Superior temporal gyrus (tissue), 1 donor: ENCODE measurements at regions not wholly inside any gene's neighbourhood (a gene's known extent, or its start where the extent isn't known, plus 50 kb on each side); places are given as distances from the start of the nearest gene placed in this dataset.

Source experiments
- DNase-seq: peaks from one replicate; pipeline ENCODE4 v3.0.0-alpha.2; 2016; ENCODE audit errors: extremely low spot score

- DNase-seq, result no peak
These were observed 176.3 kb downstream of the ZNF621 start for GRCh38 chr3:40701016-40701588.

GRCh38 chr3:40704224-40704623 lies 179.5 kb downstream of the ZNF621 start:
- DNase-seq, result no peak

- no peak for DNase-seq
These were observed 180.9 kb downstream of the ZNF621 start for GRCh38 chr3:40705663-40706062.

GRCh38 chr3:40713306-40713705 lies 188.5 kb downstream of the ZNF621 start:
- DNase-seq, result no peak

- DNase-seq, result no peak
These were observed 189.0 kb downstream of the ZNF621 start for GRCh38 chr3:40713795-40714194.

- DNase-seq, result no peak
These were observed 190.1 kb downstream of the ZNF621 start for GRCh38 chr3:40714771-40715345.

- DNase-seq, result no peak
These were observed 190.8 kb downstream of the ZNF621 start for GRCh38 chr3:40715551-40715950.

- DNase-seq, result no peak
These were observed 192.7 kb downstream of the ZNF621 start for GRCh38 chr3:40717471-40717870.

- DNase-seq, result no peak
These were observed 193.4 kb downstream of the ZNF621 start for GRCh38 chr3:40718209-40718608.

- no peak for DNase-seq
These were observed 193.9 kb downstream of the ZNF621 start for GRCh38 chr3:40718681-40719080.

- no peak for DNase-seq
These were observed 195.0 kb downstream of the ZNF621 start for GRCh38 chr3:40719660-40720287.

GRCh38 chr3:40720341-40720740 lies 195.6 kb downstream of the ZNF621 start:
- no peak for DNase-seq

GRCh38 chr3:40720863-40721262 lies 196.1 kb downstream of the ZNF621 start:
- DNase-seq, result no peak

GRCh38 chr3:40723083-40723660 lies 198.4 kb downstream of the ZNF621 start:
- DNase-seq, result no peak

- DNase-seq, result no peak
These were observed 200.3 kb downstream of the ZNF621 start for GRCh38 chr3:40725031-40725430.

GRCh38 chr3:40731445-40731844 lies 206.7 kb downstream of the ZNF621 start:
- DNase-seq, result no peak

- DNase-seq, result no peak
These were observed 212.2 kb downstream of the ZNF621 start for GRCh38 chr3:40736943-40737342.

- DNase-seq, result no peak
These were observed 212.6 kb downstream of the ZNF621 start for GRCh38 chr3:40737343-40737742.

- DNase-seq, result no peak
These were observed 215.2 kb downstream of the ZNF621 start for GRCh38 chr3:40739971-40740370.

GRCh38 chr3:40741729-40742128 lies 217.0 kb downstream of the ZNF621 start:
- peak; percentile 71 for DNase-seq

GRCh38 chr3:40745381-40746106 lies 220.8 kb downstream of the ZNF621 start:
- DNase-seq, result no peak

- DNase-seq, result no peak
These were observed 226.9 kb downstream of the ZNF621 start for GRCh38 chr3:40751666-40752065.
